ENCODE measurements at regions not wholly inside any gene's neighbourhood (a gene's known extent, or its start where the extent isn't known, plus 50 kb on each side); places are given as distances from the start of the nearest gene placed in this dataset.

DNA sequence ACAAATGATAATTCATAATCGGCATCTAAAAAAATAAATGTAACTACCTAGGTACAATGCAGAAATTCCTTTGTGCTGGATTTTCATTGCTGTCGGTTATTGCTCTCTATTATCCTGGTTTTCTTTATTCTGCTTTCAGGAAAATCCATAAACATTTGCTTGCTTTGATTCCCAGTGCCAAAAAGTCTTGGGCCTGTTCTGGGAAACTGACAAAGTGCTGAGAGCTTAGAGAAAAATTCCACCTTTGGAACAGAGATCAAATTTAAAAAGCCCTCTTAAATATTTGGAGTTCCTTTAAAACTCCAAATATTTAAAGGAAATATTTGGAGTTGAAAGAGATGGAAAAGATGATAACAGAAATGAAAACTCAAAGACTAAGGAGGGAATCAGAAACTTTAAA is 87.3 kb upstream of the ZBED5 start:
- in situ Hi-C loops (cut with HindIII; ENCODE audit: low pct_ligation_motif_present, low pct_unique_long_range_greater_than_20kb, low sequenced_read_pairs) = no loop called here
- DNase-seq = no peak

DNA sequence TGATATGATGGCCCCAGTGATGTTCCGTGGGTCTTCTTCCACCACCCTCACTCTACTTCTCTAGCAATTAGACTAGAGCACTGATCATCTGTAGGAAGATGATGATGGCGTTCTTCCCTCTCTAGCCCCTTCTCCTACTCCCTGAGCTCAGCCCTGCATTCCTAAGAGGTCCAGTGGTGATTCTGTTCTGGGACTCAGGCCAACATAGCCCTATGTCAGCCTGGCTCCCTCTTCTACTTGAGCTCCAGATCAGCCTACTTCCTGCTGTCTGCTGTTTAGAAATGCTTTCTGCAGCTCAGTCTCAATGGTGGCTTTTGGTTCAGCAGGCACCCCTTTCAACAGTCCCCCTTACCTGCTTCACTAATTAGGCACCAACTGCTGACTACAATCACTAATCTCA is 86.1 kb upstream of the ZBED5 start:
- no peak for DNase-seq
- in situ Hi-C loops (cut with HindIII; ENCODE audit: low pct_ligation_motif_present, low pct_unique_long_range_greater_than_20kb, low sequenced_read_pairs) = no loop called here

DNA sequence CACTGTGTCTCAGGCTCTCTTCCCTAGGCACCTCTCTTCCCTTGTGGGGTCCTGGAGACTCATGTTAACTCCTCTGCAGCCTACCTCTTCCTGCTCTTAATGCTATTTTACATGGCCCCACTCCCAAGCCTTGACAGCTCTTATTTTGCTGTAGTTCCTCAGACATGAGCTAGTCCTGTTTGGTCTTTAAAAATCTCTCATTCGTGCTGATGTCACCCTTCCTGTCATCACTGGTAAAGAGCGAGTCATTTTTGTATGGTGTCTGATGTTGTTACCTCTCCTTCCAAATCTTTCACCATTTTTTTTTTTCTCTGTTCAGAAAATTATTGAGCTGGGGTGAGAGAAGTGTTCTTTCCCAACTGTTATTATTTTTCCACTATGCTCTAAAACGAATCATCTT is 84.8 kb upstream of the ZBED5 start:
- no peak for DNase-seq
- in situ Hi-C loops (cut with HindIII; ENCODE audit: low pct_ligation_motif_present, low pct_unique_long_range_greater_than_20kb, low sequenced_read_pairs) = no loop called here

GRCh38 chr11:10941871-10942270 is 84.0 kb upstream of the ZBED5 start:
- in situ Hi-C loops (cut with HindIII; ENCODE audit: low pct_ligation_motif_present, low pct_unique_long_range_greater_than_20kb, low sequenced_read_pairs) = no loop called here
- no peak for DNase-seq

DNA sequence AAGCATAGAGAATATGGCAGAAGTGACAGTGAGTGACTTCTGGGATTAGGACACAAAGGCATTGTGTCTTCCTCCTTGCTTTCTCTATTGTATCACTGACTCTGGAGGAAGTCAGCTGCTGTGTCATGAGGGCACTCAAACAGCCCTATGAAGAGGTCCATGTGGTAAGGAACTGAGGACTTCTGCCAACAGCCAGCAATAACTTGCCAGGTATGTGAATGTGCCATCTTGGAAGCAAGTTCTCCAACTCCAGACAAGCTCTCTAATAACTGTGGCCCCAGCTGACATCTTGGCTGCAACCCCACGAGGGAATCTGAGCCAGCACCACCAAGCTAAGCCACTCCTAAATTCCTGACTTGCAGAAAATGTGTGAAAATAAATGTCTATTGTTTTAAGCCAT is 83.6 kb upstream of the ZBED5 start:
- in situ Hi-C loops (cut with HindIII; ENCODE audit: low pct_ligation_motif_present, low pct_unique_long_range_greater_than_20kb, low sequenced_read_pairs) = no loop called here
- no peak for DNase-seq

DNA sequence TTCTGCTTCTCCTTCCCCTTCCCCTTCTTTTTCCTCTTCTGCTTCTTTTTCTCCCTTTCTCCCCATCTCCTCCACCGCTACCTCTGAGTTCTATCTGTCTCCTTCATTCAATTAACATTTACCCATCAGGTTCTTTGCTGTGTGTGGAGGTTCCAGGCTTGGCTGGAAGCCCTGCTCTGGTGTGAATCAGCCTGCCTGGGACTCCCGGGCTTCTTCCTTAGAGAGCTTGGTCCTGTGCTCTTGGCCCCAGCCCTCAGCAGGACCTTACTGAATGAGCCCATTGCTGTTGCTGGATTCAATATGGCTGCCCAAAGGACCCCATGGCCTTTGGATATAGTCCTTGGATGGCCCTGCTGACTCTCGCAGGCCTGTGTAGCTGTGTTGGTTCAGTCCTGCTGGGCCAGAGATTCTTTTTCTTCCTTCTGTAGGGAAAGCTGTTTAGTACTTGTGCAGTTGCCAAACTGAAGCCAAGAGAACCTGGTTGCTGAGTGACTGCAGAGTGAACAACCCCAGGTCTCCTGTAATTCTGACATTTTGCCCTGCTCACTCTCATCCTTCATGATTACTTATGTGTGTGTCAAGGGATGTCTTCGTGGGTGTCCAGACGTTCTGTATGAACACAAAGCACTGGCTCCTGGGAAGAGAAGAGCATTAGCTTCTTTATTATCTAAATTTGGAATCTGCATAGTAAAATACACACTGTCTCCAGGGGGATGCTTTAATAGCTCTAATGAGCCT is 81.0 kb upstream of the ZBED5 start:
- DNase-seq = no peak

GRCh38 chr11:10938231-10938630 is 80.4 kb upstream of the ZBED5 start:
- DNase-seq = no peak
- in situ Hi-C loops (cut with HindIII; ENCODE audit: low pct_ligation_motif_present, low pct_unique_long_range_greater_than_20kb, low sequenced_read_pairs) = no loop called here

More for the DNA sequence above, 81.0 kb upstream of the ZBED5 start:
- in situ Hi-C loops (cut with HindIII; ENCODE audit: low pct_ligation_motif_present, low pct_unique_long_range_greater_than_20kb, low sequenced_read_pairs) = no loop called here

DNA sequence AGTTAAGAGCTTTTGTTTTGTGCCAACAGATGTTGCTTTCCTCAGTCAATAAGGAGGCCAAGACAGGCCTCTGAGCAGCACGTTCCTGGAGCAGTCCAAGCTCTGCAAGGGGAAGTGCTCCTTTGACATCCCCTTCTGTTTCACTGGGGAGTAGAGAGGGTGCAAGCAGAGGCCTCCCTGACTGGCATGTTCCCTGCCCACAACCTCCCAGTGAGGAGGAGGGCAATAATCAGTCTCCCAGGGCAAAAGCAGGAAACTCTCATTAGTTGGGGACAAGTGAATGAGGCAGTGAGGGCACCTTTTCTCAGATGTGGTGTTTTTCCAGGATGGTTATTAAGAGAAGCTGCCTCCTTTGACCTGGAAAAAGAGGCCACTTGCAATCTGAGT is 79.5 kb upstream of the ZBED5 start:
- in situ Hi-C loops (cut with HindIII; ENCODE audit: low pct_ligation_motif_present, low pct_unique_long_range_greater_than_20kb, low sequenced_read_pairs) = no loop called here
- no peak for DNase-seq

DNA sequence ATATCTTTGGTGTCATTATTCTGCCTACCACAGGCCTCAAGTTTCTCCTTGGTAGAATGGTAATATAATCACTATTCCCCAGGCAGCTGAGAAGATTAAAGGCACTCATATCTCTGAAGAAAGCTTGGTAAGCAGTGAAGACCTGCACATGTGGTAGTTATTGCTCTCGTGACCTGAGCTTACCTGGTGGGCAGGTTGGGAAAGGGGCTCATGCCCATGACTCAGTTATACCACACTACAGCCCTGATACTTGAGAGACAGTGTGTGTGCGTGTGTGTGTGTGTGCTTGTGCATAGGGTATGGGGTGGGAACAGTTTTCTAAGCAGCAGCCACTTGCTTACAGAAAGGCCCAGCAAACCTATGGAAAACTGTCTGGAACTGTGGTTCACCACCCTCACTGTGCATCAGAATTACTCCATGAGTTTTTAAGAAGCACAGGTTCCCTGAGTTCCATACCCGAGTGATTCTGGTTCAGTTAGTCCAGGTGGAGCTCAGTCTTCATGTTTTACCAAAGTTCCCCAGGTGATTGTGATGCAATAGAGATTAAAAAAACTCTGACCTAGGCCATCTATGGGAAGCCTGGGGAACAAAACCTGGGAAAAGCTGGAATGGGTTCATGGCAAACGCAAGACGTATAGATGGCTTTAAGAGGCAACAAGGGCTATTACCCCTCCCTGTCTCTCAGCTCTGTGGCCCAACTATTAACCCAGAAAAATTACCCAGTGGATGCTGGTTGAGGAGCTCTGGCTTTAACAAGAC is 79.0 kb upstream of the ZBED5 start:
- in situ Hi-C loops (cut with HindIII; ENCODE audit: low pct_ligation_motif_present, low pct_unique_long_range_greater_than_20kb, low sequenced_read_pairs) = no loop called here

DNA sequence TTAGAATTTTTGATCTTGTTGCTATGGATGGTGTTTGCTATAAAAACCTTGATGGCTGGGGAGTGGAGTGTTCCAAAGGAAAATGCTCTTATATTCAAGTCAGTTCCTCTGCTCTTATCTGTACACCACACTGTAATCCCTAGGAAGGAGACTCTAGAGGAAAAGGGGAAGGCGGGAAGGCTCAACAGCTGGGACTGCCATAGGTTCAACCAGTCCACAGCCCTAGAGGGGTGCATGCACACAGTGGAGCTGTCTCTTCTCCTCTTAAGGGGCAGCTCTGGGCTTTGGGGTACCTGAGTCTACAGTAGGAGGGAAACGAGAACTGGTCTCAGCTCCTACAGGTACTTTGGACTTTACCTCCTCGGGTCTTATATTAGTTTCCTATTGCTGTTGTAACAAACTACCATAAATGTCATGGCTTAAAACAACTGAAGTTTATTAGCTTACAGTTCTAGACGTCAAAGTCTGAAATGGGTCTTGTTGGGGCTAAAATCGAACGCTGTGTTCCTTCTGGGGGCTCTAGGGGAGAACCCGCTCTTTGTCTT is 77.2 kb upstream of the ZBED5 start:
- no peak for DNase-seq
- in situ Hi-C loops (cut with HindIII; ENCODE audit: low pct_ligation_motif_present, low pct_unique_long_range_greater_than_20kb, low sequenced_read_pairs) = no loop called here

More for the DNA sequence above, 79.0 kb upstream of the ZBED5 start:
- no peak for DNase-seq

DNA sequence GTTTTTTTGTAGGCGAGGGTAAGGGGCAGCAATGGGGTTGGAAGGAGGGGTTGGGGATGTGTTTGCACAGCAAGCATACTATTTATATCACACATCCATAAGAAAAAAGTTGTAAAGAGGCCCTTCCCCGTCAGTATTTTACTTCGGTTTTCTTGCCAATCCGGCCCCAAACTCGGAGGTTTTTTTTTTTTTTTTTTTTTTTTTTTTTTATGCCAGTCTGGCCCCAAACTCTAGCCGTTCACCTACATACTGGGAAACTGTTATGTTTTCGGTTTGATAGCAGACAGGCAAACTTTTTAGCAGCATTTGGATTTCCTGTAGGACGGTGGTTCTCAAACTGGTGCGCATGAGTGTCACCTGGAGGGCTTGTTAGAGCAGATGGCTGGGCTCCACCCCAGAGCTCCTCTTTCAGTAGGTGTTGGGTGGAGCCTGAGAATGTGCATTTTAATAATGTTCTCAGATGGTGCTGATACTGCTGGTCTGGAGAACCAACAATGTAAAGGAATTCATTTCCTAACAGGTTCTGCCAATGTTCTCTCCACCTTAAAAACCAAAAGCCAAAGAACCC is 76.5 kb upstream of the ZBED5 start:
- in situ Hi-C loops (cut with HindIII; ENCODE audit: low pct_ligation_motif_present, low pct_unique_long_range_greater_than_20kb, low sequenced_read_pairs) = no loop called here
- DNase-seq = no peak

GRCh38 chr11:10933455-10934292 is 75.8 kb upstream of the ZBED5 start:
- peak; percentile 92 for DNase-seq
- in situ Hi-C loops (cut with HindIII; ENCODE audit: low pct_ligation_motif_present, low pct_unique_long_range_greater_than_20kb, low sequenced_read_pairs) = no loop called here

DNA sequence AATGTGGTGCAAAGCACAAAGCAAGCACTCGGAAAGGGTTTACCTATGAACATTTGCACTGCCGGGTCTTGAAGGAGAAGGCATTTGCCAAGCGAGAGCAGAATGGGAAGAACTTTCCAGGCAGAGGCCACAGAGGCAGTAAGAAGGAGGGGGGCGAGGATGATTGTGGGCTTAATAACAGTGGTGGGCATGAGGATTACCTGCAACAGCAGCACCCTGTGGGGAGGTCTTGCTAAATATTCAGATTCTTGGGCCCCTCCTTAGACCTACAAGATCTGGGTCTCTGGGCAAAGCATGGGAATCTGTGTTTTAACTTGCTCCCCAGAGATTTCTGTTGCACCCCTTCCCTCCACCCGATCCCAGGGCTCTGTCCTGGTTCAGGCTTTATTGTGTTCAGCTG is 75.1 kb upstream of the ZBED5 start:
- no peak for DNase-seq
- in situ Hi-C loops (cut with HindIII; ENCODE audit: low pct_ligation_motif_present, low pct_unique_long_range_greater_than_20kb, low sequenced_read_pairs) = no loop called here

DNA sequence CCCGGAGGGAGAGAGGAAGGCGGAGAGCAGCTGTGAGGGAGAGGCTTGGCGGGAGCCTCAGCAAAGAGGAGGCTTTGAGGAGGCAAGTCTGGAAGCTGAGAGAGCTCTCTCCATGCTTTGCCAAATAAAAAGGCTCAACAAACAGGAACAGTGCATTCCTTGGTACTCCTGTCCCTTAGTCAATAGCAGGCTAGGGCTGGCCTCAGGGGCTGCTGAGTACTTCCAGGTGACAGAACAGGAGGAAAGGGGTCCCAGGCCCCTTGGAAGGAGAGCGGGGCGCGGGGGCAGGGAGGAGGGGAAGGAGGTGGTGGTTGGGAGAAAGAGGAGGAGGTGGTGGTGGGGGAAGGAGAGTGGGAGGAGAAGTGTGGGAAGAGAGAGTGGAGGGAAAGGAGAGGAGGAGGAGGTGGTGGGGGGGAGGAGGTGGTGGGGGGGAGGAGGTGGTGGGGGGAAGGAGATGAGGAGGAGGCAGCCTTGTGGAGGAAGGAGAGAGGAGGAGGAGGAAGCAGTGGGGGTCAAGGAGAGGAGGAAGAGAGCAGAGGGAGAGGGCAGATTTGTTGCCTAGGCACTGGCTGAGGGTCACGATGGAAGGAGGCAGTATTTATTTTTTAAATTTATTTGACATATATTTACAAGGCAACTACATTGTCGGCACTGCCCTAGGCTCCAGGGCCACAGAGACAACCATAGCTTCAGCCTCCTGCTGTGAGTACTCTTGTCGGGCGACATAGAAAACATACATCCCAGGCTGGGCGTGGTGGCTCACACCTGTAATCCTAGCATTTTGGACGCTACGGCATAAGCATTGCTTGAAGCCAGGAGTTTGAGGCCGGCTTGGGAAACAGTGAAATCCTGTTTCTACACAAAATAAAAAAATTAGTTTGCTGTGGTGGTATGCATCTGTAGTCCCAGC is 74.2 kb upstream of the ZBED5 start:
- DNase-seq = peak; percentile 1
- in situ Hi-C loops (cut with HindIII; ENCODE audit: low pct_ligation_motif_present, low pct_unique_long_range_greater_than_20kb, low sequenced_read_pairs) = no loop called here

DNA sequence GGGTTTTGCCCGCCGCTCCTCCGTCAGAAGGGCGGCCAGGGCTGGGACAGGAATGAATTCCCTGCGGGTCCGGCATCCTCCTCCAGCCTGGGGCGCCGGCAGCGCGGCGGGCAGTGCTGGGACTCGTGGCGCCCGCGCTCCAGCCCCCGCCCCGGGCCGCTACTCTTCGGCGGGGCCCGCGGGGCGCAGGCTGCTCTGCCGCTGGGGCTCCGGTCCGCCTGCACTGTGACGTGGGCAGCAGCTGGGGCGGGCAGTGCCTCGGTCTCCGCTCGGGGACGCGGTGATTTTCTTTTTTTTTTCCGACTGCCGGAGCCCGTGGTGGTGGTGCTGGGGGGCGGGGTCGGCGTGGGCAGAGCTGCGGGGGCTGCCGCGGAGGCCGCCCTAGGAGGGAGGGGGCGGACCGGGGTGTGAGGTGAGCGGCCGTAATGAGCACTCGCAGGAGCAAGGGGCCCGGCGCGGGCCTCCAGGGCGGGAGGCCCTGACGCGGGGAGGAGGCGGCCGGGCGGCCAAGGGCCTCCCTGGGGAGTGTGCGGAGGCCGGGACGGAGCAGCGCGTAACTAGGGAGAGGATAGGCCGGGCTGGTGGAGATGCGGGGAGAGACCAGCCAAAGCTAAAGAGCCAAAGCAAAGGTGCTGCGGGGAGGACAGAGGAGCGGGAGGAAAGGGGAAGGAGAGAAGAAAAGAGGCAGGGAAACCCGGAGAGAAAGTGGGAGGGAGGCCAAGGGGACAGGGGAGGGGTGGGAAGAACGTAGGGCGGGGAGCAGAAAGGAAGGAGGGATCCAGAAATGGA is 73.3 kb upstream of the ZBED5 start:
- peak; percentile 69 for DNase-seq
- in situ Hi-C loops (cut with HindIII; ENCODE audit: low pct_ligation_motif_present, low pct_unique_long_range_greater_than_20kb, low sequenced_read_pairs) = no loop called here

GRCh38 chr11:10930224-10930971 is 72.5 kb upstream of the ZBED5 start:
- in situ Hi-C loops (cut with HindIII; ENCODE audit: low pct_ligation_motif_present, low pct_unique_long_range_greater_than_20kb, low sequenced_read_pairs) = no loop called here
- DNase-seq = no peak

Measured in ACHN (cell line).